Trophoblast cell (in vitro differentiated cells and primary cell): ENCODE measurements at regions not wholly inside any gene's neighbourhood (a gene's known extent, or its start where the extent isn't known, plus 50 kb on each side); places are given as distances from the start of the nearest gene placed in this dataset.

Experiments used
- DNase-seq, 2 donors: peaks; one replicate each; pipeline ENCODE4 v3.0.0-alpha.2; 2016
- H2AFZ ChIP-seq: 2 replicates; pipeline ENCODE4 v1.6.1; 2013; ENCODE audit warnings: low read length, moderate library complexity, mild to moderate bottlenecking; ENCODE audit not compliant: insufficient read depth, poor library complexity
- H2AK5ac ChIP-seq: 2 replicates; pipeline ENCODE4 v1.6.1; 2013; ENCODE audit warnings: mild to moderate bottlenecking, low read length
- H2BK120ac ChIP-seq: 2 replicates; pipeline ENCODE4 v1.6.1; 2013; ENCODE audit warnings: low read length, mild to moderate bottlenecking, moderate library complexity; ENCODE audit not compliant: insufficient read depth, poor library complexity
- H2BK12ac ChIP-seq: 2 replicates; pipeline ENCODE4 v1.6.1; 2013; ENCODE audit warnings: mild to moderate bottlenecking, low read length, moderate library complexity
- H2BK5ac ChIP-seq: 2 replicates; pipeline ENCODE4 v1.6.1; 2013; ENCODE audit warnings: low read length, low read depth, moderate library complexity, mild to moderate bottlenecking; ENCODE audit not compliant: poor library complexity
- H3K14ac ChIP-seq: 2 replicates; pipeline ENCODE4 v1.6.1; 2013; ENCODE audit warnings: mild to moderate bottlenecking, low read length
- H3K18ac ChIP-seq: 2 replicates; pipeline ENCODE4 v1.6.1; 2013; ENCODE audit warnings: mild to moderate bottlenecking, low read length
- H3K23ac ChIP-seq: 2 replicates; pipeline ENCODE4 v1.6.1; 2013; ENCODE audit warnings: low read length
- H3K27ac ChIP-seq: 2 replicates; pipeline ENCODE4 v1.5.1; 2013; ENCODE audit warnings: low read depth, mild to moderate bottlenecking, inconsistent platforms, low read length, moderate library complexity
- H3K27me3 ChIP-seq: 2 replicates; pipeline ENCODE4 v1.6.1; 2013; ENCODE audit warnings: inconsistent platforms, mild to moderate bottlenecking, low read length, moderate library complexity; ENCODE audit not compliant: insufficient read depth
- H3K36me3 ChIP-seq, 2 experiments: 1 replicate in 1 of 2; 2 replicates in 1 of 2; pipeline ENCODE4 v1.6.1; 2013; ENCODE audit warnings: low read length in 2 of 2, mild to moderate bottlenecking in 2 of 2, moderate library complexity in 1 of 2; ENCODE audit not compliant: insufficient read depth in 2 of 2, control insufficient read depth in 1 of 2
- H3K4ac ChIP-seq: 2 replicates; pipeline ENCODE4 v1.6.1; 2013; ENCODE audit warnings: low read depth, mild to moderate bottlenecking, low read length, moderate library complexity
- H3K4me1 ChIP-seq, 2 experiments: 1 replicate in 1 of 2; 2 replicates in 1 of 2; pipeline ENCODE4 v1.6.1; 2013; ENCODE audit warnings: low read length in 2 of 2, mild to moderate bottlenecking in 2 of 2, moderate library complexity in 1 of 2; ENCODE audit not compliant: insufficient read depth in 2 of 2, control insufficient read depth in 1 of 2
- H3K4me2 ChIP-seq: 2 replicates; pipeline ENCODE4 v1.6.1; 2013; ENCODE audit warnings: inconsistent platforms, mild to moderate bottlenecking, low read length, moderate library complexity
- H3K4me3 ChIP-seq: 2 replicates; pipeline ENCODE4 v1.5.1; 2013; ENCODE audit warnings: mild to moderate bottlenecking, low read depth, low read length, inconsistent platforms
- H3K79me1 ChIP-seq: one replicate; pipeline ENCODE4 v1.6.1; 2013; ENCODE audit warnings: low read length
- H3K79me2 ChIP-seq: 2 replicates; pipeline ENCODE4 v1.6.1; 2013; ENCODE audit warnings: low read length, mild to moderate bottlenecking; ENCODE audit not compliant: control insufficient read depth, insufficient read depth, poor library complexity
- H3K9ac ChIP-seq: 2 replicates; pipeline ENCODE4 v1.6.1; 2013; ENCODE audit warnings: mild to moderate bottlenecking, low read length
- H3K9me3 ChIP-seq: 2 replicates; pipeline ENCODE4 v1.6.1; 2013; ENCODE audit warnings: low read depth, mild to moderate bottlenecking, control low read depth, inconsistent platforms, low read length; ENCODE audit not compliant: insufficient read depth
- H4K12ac ChIP-seq: 2 replicates; pipeline ENCODE4 v1.6.1; 2013; ENCODE audit warnings: low read depth, mild to moderate bottlenecking, low read length, moderate library complexity
- H4K8ac ChIP-seq: 2 replicates; pipeline ENCODE4 v1.6.1; 2013; ENCODE audit warnings: low read depth, mild to moderate bottlenecking, low read length, moderate library complexity
- H4K91ac ChIP-seq: one replicate; pipeline ENCODE4 v1.6.1; 2013; ENCODE audit warnings: low read depth, mild to moderate bottlenecking, low read length, moderate library complexity
- WGBS: extraction: QIAGEN DNeasy Blood & Tissue Kit; methylation state at CpG from one replicate; pipeline ENCODE4 v1.1.7; 2013; ENCODE audit warnings: missing lambda C conversion rate; ENCODE audit not compliant: insufficient read length, insufficient coverage; ENCODE audit errors: extremely low coverage; 5-methylcytosine and 5-hydroxymethylcytosine counted together

- no peak overlapping the region for H3K9ac ChIP-seq
- no peak overlapping the region for H2BK12ac ChIP-seq
- no peaks in the 10 kb centered on the region for H3K27me3 ChIP-seq
- no peak overlapping the region for H2AFZ ChIP-seq
- no peak overlapping the region for H3K4ac ChIP-seq
- no peaks in the 10 kb centered on the region for H3K79me1 ChIP-seq
- no peak overlapping the region for H2BK5ac ChIP-seq
- no peak for DNase-seq
- no peak overlapping the region for H4K91ac ChIP-seq
- no peak overlapping the region for H3K18ac ChIP-seq
- H3K9me3 ChIP-seq, result peaks cover 2% of the 10 kb centered on the region
- H4K12ac ChIP-seq, result no peak overlapping the region
- H2AK5ac ChIP-seq, result no peak overlapping the region
- H3K27ac ChIP-seq, result no peak overlapping the region
- no peak overlapping the region for H3K23ac ChIP-seq
- no peak overlapping the region for H3K4me3 ChIP-seq
- peaks cover 10 to 13% of the 10 kb centered on the region in 2 experiments for H3K4me1 ChIP-seq
- H3K36me3 ChIP-seq, result no peaks in the 10 kb centered on the region
- no peak overlapping the region for H3K14ac ChIP-seq
- H3K4me2 ChIP-seq, result no peak overlapping the region
- no peak overlapping the region for H4K8ac ChIP-seq
- H3K79me2 ChIP-seq, result no peaks in the 10 kb centered on the region
- no peak overlapping the region for H2BK120ac ChIP-seq
- WGBS, result 100% methylated on average over 2 of the region's 4 CpGs
These were observed 231.7 kb downstream of the VAPA start for GRCh38 chr18:10145546-10145945.

- no CpG with 5 or more reads among the region's 6 CpGs for whole genome bisulfite sequencing
- H3K36me3 ChIP-seq, result no peaks in the 10 kb centered on the region
- H3K4ac ChIP-seq, result no peak overlapping the region
- no peak overlapping the region for H3K14ac ChIP-seq
- no peak overlapping the region for H3K4me2 ChIP-seq
- H3K27ac ChIP-seq, result no peak overlapping the region
- H2BK12ac ChIP-seq, result no peak overlapping the region
- no peak overlapping the region for H3K18ac ChIP-seq
- H2AFZ ChIP-seq, result no peak overlapping the region
- H3K79me2 ChIP-seq, result no peaks in the 10 kb centered on the region
- H4K12ac ChIP-seq, result no peak overlapping the region
- no peak overlapping the region for H4K8ac ChIP-seq
- H3K4me1 ChIP-seq, result peaks cover 6 to 8% of the 10 kb centered on the region in 2 experiments
- no peak overlapping the region for H3K4me3 ChIP-seq
- no peak overlapping the region for H2BK120ac ChIP-seq
- H3K27me3 ChIP-seq, result no peaks in the 10 kb centered on the region
- H2AK5ac ChIP-seq, result no peak overlapping the region
- no peaks in the 10 kb centered on the region for H3K79me1 ChIP-seq
- H3K9ac ChIP-seq, result no peak overlapping the region
- no peak overlapping the region for H3K23ac ChIP-seq
- peaks cover 6% of the 10 kb centered on the region for H3K9me3 ChIP-seq
- H4K91ac ChIP-seq, result no peak overlapping the region
- no peak overlapping the region for H2BK5ac ChIP-seq
- no peak for DNase-seq
These were observed 233.4 kb downstream of the VAPA start for GRCh38 chr18:10147226-10147625.

DNA sequence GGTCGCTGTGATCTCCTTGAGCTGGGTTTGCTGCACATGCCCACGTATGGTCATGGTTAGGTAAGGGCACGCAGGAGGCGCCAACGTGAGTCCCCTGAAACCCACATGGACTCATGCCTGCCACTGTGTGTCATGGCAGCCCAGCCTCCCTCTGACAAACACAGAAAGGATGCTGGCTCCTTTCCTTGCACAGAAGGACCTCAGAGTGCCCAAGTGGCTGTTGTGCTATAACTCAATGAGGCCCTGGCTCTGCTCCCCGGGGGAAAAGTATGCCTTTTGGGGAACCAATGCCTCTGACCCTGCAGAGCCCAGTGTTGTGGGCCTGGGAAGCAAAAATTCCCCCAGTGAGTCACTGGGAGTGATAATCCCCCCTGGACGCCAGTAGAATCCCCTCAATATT, 233.9 kb downstream of the VAPA start:
- Histone ChIP-seq H3K4me2 (no peak overlapping the region), H3K4me3 (no peak overlapping the region), H3K23ac (no peak overlapping the region), H2BK12ac (no peak overlapping the region), H3K4me1 (peaks cover 4 to 7% of the 10 kb centered on the region in 2 experiments), H3K27ac (no peak overlapping the region), H2AK5ac (no peak overlapping the region), H2BK5ac (no peak overlapping the region), H2AFZ (no peak overlapping the region), H4K8ac (no peak overlapping the region), H4K91ac (no peak overlapping the region), H2BK120ac (no peak overlapping the region), H3K9me3 (peaks cover 6% of the 10 kb centered on the region), H3K36me3 (no peaks in the 10 kb centered on the region), H4K12ac (no peak overlapping the region), H3K9ac (no peak overlapping the region), H3K79me2 (no peaks in the 10 kb centered on the region), H3K27me3 (no peaks in the 10 kb centered on the region), H3K18ac (no peak overlapping the region), H3K79me1 (no peaks in the 10 kb centered on the region), H3K14ac (no peak overlapping the region), H3K4ac (no peak overlapping the region)
- no peak for DNase-seq
- WGBS, result no CpG with 5 or more reads among the region's 7 CpGs

DNA sequence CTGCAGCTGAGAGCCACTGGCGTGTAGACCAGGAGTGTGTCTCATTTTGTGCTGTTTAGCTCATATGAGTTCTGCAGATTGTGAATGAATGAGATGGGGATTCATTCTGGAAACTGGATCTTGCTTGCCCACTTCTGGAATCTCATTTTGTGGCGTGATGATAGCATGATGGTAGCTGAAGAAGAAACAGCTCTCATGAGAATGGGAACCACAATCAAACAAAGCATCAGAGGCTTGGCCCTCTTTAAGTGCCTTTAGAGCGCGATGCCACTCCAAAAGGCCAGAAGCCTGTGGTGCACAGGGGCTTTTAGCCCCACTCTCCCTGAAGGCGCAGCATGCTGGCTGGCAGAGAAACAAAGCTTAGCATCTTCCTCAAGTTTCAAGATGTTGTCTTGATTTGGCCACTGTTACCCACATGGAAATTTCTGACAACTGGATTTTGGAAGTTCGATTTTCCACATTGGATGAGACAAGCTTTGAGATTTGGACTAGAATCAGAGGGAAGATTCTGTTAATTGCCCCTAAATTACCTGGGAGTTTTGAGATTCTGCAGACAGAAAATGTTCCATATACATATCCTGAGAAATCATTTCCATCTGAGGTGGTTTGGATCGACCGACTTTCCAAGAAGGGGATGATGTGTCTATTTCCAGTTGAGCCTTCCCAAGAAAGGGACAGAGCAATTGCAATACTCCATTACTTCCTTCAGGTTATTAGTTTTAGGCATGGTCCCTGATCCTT, 234.5 kb downstream of the VAPA start:
- no peak overlapping the region for H2AK5ac ChIP-seq
- no peak overlapping the region for H3K9ac ChIP-seq
- H3K14ac ChIP-seq, result no peak overlapping the region
- DNase-seq, result no peak
- no peak overlapping the region for H4K91ac ChIP-seq
- no peak overlapping the region for H2BK120ac ChIP-seq
- H3K27me3 ChIP-seq, result no peaks in the 10 kb centered on the region
- no peak overlapping the region for H3K4me2 ChIP-seq
- H2BK12ac ChIP-seq, result no peak overlapping the region
- no peak overlapping the region for H3K4me3 ChIP-seq
- no peak overlapping the region for H3K27ac ChIP-seq
- H4K12ac ChIP-seq, result no peak overlapping the region
- H3K18ac ChIP-seq, result no peak overlapping the region
- peaks cover 6% of the 10 kb centered on the region for H3K9me3 ChIP-seq
- no peak overlapping the region for H2BK5ac ChIP-seq
- WGBS, result no CpG with 5 or more reads among the region's 8 CpGs
- H3K4me1 ChIP-seq, result peaks cover 4 to 5% of the 10 kb centered on the region in 2 experiments
- H4K8ac ChIP-seq, result no peak overlapping the region
- no peak overlapping the region for H3K4ac ChIP-seq
- no peaks in the 10 kb centered on the region for H3K79me2 ChIP-seq
- H3K23ac ChIP-seq, result no peak overlapping the region
- H2AFZ ChIP-seq, result no peak overlapping the region
- no peaks in the 10 kb centered on the region for H3K79me1 ChIP-seq
- H3K36me3 ChIP-seq, result no peaks in the 10 kb centered on the region
